Stimulated activated CD4-positive, alpha-beta T cell treated with anti-CD3 and anti-CD28 coated beads, TNF-alpha, amount 100 ng/mL, for 48 hours (primary cell): ENCODE measurements at regions not wholly inside any gene's neighbourhood (a gene's known extent, or its start where the extent isn't known, plus 50 kb on each side); places are given as distances from the start of the nearest gene placed in this dataset.
"Not testable (repeated sequence)": the region's sequence is repeated elsewhere in the genome, so short reads cannot be mapped to it uniquely, and the experiment has no call there.

ENCODE experiments used
- DNase-seq, 3 donors: peaks; one replicate each; pipeline ENCODE4 v3.0.0-alpha.2; 2020; ENCODE audit warnings: low read depth in 3 of 3

GRCh38 chr6:140671926-140672325, 1297.5 kb upstream of the CITED2 start:
- no peak for DNase-seq

- DNase-seq, result no peak
Measured at GRCh38 chr6:140670021-140670420, 1295.6 kb upstream of the CITED2 start.

GRCh38 chr6:140669321-140669720, 1294.9 kb upstream of the CITED2 start:
- DNase-seq, result no peak

DNA sequence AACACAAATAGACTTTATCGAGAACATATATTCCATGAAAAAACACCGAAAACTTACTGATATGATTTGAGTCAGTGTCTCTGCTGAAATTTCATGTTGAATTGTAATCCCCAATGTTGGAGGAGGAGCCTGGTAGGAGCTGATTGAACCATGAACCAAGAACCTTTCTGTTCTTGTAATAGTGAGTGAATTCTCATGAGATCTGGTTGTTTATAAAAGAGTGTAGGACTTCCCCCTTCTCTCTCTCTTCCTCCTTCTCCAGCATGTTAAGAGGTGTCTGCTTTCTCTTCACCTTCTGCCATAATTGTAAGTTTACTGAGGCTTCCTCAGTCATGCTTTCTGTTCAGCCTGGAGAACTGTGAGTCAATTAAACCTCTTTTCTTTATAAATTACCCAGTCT, 1289.3 kb upstream of the CITED2 start:
- DNase-seq, result no peak

DNA sequence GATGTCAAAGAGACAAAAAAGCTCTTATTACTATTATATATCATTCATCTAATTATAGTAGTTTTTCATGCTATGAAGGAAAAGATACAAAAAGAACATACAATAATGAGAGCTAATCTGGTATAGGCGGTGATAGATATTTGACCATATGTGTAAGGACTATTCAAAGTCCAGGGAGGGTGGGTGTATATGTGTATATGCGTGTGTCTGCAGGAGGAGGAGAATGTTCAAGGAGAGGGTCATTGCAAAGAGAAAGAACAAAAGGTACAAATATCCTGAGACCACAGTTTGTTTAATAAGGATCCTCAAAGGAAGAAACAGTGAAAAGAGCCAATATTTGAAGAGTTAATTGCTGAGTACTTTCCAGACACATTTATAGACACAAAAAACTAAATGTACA, 1288.6 kb upstream of the CITED2 start:
- no peak for DNase-seq

- no peak for DNase-seq
Measured at GRCh38 chr6:140661691-140662090, 1287.2 kb upstream of the CITED2 start.

DNA sequence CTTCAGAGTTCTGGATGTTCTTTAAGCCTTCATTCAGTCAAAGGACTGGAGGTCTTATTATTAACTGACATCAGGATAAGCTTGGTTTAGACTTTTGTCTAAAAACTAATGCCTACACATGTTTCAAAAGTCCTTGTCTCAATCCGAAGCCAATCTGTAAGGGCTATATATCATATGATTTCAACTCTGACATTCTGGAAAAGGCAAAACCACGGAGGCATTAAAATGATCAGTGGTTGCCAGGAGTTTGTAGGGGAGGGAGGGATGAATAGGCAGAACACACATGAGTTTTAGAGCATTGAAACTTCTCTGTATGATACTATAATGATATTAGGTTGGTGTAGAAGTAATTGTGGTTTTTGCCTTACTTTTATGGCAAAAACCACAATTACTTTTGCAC, 1285.8 kb upstream of the CITED2 start:
- no peak for DNase-seq

DNA sequence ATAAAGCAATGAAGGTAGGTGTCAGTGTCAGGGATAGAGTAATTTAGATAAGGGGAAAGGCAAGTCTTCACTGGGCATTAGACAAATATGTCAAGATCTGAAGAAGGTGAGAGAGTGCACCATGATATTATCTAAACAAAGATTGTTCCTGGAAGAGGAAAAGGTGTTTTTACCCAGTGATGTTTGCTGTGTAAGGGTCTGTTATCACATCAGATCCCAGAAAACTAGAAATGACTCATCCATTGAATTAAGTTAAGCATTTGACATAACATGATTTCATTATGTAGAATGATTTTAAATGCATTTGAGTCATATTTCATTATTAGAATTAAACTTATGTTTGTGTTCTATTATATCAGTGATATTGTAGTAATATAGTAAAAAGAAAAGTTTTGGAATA, 1279.5 kb upstream of the CITED2 start:
- DNase-seq, result no peak

- DNase-seq, result no peak
Measured at GRCh38 chr6:140653506-140653905, 1279.1 kb upstream of the CITED2 start.

DNA sequence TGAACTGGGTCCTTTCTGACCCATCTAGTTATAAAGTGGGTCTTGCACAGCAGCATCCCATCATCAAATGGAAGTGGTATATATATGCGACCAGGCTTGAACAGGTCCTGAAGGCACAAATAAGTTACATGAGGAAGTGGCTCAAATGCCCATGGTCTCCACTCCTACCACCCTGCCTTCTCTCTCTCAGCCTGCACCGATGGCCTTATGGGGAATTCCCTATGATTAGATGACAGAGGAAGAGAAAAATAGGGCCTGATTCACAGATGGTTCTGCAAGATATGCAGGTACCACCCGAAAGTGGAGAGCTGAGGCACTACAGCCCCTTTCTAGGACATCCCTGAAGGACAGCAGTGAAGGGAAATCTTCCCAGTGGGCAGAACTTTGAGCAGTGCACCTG, 1275.1 kb upstream of the CITED2 start:
- not testable (repeated sequence) for DNase-seq

DNA sequence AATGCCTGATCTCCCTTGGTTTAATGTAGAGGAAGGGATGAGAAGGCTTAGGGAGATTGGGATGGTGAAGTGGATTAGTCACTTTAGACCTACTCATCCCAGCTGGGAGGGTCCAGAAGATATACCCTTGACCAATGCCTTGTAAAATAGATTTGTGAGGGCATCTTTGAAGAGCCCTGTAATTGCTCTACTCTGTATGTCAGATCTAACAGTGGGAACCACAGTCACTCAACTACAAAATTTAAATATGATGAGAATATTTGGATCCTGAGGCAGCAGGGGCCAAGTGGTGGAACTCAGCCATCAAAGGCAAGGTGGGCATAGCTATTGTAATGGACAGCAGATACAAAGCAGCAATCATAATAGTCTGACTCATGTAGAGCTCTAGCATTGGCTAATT, 1272.9 kb upstream of the CITED2 start:
- DNase-seq, result not testable (repeated sequence)

DNA sequence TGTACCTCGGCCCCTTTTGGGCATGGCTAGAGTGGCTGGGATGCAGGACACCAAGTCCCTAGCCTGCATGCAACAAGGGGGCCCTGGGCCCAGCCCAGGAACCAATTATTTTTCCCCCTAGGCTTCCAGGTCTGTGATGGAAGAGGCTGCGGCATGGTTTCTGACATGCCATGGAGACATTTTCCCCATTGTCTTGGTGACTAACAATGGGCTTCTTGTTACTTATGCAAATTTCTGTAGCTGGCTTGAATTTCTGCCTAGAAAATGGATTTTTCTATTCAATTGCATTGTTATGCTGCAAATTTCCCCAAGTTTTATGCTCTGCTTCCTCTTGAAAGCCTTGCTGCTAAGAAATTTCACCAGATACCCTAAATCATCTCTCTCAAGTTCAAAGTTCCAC, 1269.6 kb upstream of the CITED2 start:
- no peak for DNase-seq

GRCh38 chr6:140641412-140641811, 1267.0 kb upstream of the CITED2 start:
- no peak for DNase-seq

DNA sequence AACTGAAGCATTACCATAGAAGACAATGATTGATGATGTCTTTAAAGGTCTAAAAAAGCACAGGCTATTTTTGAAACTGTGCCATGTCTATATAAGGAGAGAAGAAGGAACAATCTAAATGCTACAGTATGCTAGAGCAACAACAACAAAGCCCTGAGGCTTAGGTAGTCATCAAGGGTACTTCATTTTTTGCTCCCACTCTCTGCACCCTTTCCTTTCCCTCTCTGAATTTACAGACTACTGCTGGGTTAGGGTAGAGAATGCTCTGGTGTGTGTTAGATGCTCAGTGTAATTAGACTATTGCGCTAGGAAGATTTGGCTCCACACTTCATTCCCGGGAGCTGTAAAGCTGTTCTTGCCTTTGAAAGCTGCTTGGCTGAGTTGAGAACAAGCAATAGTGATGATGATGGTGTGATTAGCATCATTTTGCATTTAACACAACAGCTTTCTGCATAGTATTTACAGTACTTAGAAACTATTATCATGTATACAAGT, 1262.5 kb upstream of the CITED2 start:
- DNase-seq, result no peak

DNA sequence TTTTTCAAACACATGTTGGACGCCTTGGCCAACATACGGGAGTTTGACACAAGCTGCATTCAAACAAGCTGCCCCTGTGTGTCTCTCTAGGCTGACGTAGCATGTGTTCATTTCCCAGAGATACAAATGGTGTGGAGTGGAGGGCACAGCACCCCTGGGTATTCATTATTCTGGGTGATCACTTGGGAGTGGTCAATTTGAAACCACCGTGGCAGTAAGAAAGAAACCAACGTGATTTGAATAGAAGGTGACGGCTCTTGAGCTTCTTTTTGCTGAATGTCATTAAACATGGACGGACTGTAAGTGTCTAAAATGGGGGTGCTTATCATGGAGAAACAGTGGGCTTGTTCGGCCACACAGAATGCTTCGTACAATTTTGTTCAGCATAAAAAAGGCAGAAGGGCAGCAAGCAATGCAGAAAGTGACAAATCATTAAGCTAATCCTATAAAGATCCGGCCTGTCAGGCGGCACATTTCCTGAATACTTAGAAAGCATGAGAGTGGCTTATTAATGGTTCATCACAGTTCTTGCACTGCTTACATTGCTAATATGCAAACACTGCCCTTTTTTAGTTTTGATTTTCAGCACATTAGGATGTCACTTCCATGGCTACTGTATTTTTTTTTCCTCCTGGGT, 1261.9 kb upstream of the CITED2 start:
- no peak for DNase-seq

GRCh38 chr6:140627002-140627401, 1252.6 kb upstream of the CITED2 start:
- DNase-seq, result no peak

DNA sequence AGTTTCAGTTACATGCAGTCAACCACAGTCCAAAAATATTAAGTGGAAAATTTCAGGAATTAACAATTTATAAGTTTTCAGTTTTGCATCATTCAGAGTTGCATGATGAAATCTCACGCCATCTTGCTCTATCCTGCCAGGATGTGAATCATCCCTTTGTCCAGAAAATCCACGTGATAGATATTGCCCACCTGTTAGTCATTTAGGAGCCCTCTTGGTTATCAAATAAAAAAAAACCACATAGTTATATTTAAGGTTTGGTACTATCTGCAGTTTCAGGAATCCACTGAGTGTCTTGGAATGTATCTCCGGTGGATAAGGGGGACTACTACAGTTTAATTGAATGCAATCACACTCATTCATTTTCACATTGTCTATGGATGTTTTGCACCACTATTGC, 1249.0 kb upstream of the CITED2 start:
- DNase-seq, result no peak

- no peak for DNase-seq
Measured at GRCh38 chr6:140620496-140620895, 1246.0 kb upstream of the CITED2 start.

GRCh38 chr6:140609956-140610355, 1235.5 kb upstream of the CITED2 start:
- no peak for DNase-seq

DNA sequence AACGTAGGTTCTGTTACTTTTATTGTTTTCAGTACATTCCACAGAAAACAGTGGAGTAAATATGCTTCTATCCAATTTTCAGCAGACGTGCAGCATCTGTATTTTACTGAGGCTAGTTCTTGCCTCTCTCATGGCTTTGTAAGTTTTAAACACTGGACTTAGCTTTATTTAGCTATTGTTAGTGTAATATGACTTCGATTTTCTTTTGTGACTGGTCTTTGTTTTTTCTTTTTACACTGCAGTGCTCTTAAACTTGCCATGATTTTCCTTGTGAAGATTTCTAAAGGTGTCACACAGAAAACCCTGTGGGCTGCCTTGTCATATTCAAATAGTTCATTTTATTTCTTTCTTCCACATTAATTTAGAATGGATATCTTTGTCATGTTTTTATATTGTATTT, 1234.9 kb upstream of the CITED2 start:
- no peak for DNase-seq

GRCh38 chr6:140604786-140605185, 1230.3 kb upstream of the CITED2 start:
- DNase-seq, result no peak

- no peak for DNase-seq
Measured at GRCh38 chr6:140602431-140603248, 1228.2 kb upstream of the CITED2 start.
